GM04503 (cell line): ENCODE measurements at regions not wholly inside any gene's neighbourhood (a gene's known extent, or its start where the extent isn't known, plus 50 kb on each side); places are given as distances from the start of the nearest gene placed in this dataset.

Source experiments
- DNase-seq: peaks from one replicate; pipeline ENCODE4 v3.0.0-alpha.2; 2012; ENCODE audit warnings: low read depth

DNA sequence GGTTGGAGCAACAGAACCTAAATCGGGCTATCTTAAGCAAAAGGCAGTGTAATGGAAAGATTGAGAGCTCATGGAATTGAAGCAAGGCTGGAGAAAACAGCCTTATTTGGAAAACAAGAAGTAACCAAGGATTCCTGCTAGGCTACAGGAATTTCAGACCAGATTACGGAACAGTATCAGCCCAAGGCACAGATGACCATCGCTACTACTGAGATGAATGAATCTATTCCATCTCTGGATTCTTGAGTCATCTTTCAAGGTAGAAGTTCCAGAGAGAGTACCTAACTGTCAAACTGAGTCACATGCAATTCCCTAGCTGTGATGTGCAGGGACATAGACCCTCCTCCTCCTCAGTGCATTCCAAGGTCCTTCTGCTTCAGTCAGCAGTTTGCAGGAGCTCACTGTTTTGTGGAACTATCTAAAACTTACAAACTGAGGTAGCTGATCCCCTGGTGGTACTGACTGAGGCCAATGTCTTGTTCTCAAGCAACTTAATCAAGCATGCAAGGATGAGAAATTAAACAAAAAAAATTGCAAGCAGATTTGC is 62.0 kb upstream of the SMLR1 start:
- DNase-seq, result no peak

DNA sequence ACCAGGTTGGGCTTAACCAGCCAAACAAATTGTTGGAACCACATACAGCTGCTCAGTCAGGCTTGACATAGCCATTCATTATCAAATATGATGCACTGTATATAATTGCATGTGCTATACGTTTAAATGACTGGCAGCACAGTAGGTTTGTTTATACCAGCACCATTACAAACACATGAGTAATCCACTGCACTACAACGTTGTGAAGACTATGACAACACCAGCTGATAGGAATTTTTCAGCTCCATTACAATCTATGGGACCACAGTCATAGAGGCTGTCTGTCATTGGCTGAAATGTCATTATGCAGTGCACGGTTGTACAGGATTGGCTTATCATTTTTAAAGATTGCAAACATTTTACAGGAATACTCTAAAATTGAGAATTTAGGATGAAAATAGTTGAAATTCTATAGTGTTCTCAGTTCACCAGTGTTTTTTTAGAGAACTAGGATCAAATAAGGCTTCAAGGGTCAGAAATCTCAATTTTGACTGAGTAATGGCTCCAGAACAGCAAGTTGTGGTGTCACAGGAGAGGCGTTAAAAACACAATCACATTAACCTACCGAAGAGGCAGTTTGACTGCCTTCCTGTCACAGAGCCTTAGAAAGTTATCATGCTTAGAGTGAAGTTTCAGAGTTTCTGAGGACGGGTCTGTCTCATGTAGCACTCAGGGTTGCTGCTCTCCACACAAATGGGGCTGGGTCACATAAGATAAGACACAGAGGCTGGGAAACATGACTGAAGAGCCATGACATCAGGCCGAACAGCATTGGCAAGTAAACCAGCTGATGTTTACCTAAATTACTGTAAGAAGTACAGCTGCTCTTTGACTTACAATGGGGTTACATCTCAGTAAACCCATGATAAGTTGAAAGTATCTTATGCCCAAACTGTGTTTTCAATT is 60.7 kb upstream of the SMLR1 start:
- no peak for DNase-seq

DNA sequence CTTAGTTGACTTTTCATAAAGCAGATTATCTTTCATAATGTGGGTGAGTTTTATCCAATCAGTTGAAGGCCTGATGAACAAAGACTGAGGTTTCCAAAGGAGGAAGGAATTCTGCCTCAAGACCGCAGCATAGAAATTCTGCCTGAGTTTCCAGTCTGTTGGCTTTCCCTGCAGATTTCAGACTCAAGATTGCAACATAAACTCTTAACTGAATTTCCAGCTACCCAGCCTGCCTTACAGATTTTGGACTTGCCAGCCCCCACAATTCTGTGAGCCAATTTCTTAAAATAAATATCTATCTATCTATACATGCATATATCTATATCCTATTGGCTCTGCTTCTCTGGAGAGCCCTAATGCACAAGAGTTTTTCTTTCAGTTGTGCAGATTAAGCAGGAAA is 57.3 kb upstream of the SMLR1 start:
- DNase-seq, result no peak

- no peak for DNase-seq
Observed at GRCh38 chr6:130771741-130772140, 55.5 kb upstream of the SMLR1 start.

DNA sequence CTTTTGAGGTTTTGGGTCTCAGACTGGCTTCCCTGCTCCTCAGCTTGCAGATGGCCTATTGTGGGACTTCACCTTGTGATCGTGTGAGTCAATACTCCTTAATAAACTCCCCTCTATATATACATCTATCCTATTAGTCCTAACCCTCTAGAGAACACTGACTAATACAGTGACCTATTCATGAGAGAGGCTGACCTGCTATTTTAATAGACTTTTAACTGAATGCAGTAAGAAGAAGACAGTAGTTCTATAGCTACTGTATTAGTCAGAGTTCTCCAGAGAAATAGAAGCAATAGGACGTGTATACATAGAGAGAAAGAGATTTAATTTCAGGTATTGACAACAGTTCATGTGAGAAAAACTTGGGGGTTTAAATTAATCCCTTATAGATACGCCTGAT is 53.3 kb upstream of the SMLR1 start:
- DNase-seq, result no peak

GRCh38 chr6:130775411-130776012 is 51.7 kb upstream of the SMLR1 start:
- no peak for DNase-seq

- DNase-seq, result no peak
Observed at GRCh38 chr6:130776287-130776925, 50.8 kb upstream of the SMLR1 start.
